Fibroblast of lung (primary cell): ENCODE measurements at regions not wholly inside any gene's neighbourhood (a gene's known extent, or its start where the extent isn't known, plus 50 kb on each side); places are given as distances from the start of the nearest gene placed in this dataset.

Source experiments
- DNase-seq, 2 donors: peaks; one replicate each; pipeline versions ENCODE4 v3.0.0 to v3.0.0-alpha.2; 2010; ENCODE audit warnings: low read depth in 2 of 2
- H2AFZ ChIP-seq: 2 replicates; pipeline ENCODE4 v1.5.1; 2012; ENCODE audit warnings: low read length, control low read depth, inconsistent platforms
- H3K27ac ChIP-seq: 2 replicates; pipeline ENCODE4 v1.5.1; 2011; ENCODE audit warnings: low read length, control low read depth; ENCODE audit not compliant: insufficient read depth
- H3K27me3 ChIP-seq: 2 replicates; pipeline ENCODE4 v1.5.1; 2011; ENCODE audit warnings: mild to moderate bottlenecking, low read length; ENCODE audit not compliant: control insufficient read depth, insufficient read depth
- H3K36me3 ChIP-seq: 2 replicates; pipeline ENCODE4 v1.5.1; 2011; ENCODE audit warnings: low read length; ENCODE audit not compliant: control insufficient read depth, insufficient read depth
- H3K4me1 ChIP-seq: 2 replicates; pipeline ENCODE4 v1.5.1; 2011; ENCODE audit warnings: low read length; ENCODE audit not compliant: control insufficient read depth, insufficient read depth; ENCODE audit errors: extremely low read depth
- H3K4me2 ChIP-seq: 2 replicates; pipeline ENCODE4 v1.5.1; 2011; ENCODE audit warnings: low read length, control low read depth; ENCODE audit not compliant: insufficient read depth; ENCODE audit errors: extremely low read depth
- H3K4me3 ChIP-seq, 4 experiments: fragments of 200-600 bp in 1 of 4; sonication (generic) in 1 of 4; replicated peaks in 1 of 4; 2 replicates each; pipeline ENCODE4 v1.5.1; 2011 to 2016; ENCODE audit warnings: low read length in 4 of 4, low read depth in 3 of 4, mild to moderate bottlenecking in 3 of 4, control low read depth in 2 of 4, inconsistent platforms in 1 of 4, mixed read lengths in 1 of 4; ENCODE audit not compliant: insufficient read depth in 1 of 4; ENCODE audit errors: control extremely low read depth in 1 of 4
- H3K79me2 ChIP-seq: 2 replicates; pipeline ENCODE4 v1.5.1; 2012; ENCODE audit warnings: mild to moderate bottlenecking, low read length, inconsistent platforms; ENCODE audit not compliant: control insufficient read depth, insufficient read depth
- H3K9ac ChIP-seq: 2 replicates; pipeline ENCODE4 v1.5.1; 2011; ENCODE audit warnings: mild to moderate bottlenecking, low read length, control low read depth; ENCODE audit not compliant: insufficient read depth
- H3K9me3 ChIP-seq: 2 replicates; pipeline ENCODE4 v1.5.1; 2012; ENCODE audit warnings: low read depth, low read length; ENCODE audit not compliant: control insufficient read depth, insufficient read depth
- H4K20me1 ChIP-seq: 2 replicates; pipeline ENCODE4 v1.5.1; 2011; ENCODE audit warnings: low read length; ENCODE audit not compliant: control insufficient read depth, insufficient read depth; ENCODE audit errors: extremely low read depth
- CTCF ChIP-seq, 2 donors: IDR thresholded peaks in 1 of 2; conservative IDR thresholded peaks in 1 of 2; 1 replicate in 1 of 2; 2 replicates in 1 of 2; pipeline ENCODE4 v1.5.1; 2011 to 2012; ENCODE audit warnings: low read length in 2 of 2, control low read depth in 1 of 2, inconsistent platforms in 1 of 2, low read depth in 1 of 2, mild to moderate bottlenecking in 1 of 2
- EZH2 ChIP-seq: IDR thresholded peaks from 2 replicates; pipeline ENCODE4 v1.5.1; 2012; ENCODE audit warnings: low read length, control low read depth, mild to moderate bottlenecking; ENCODE audit errors: missing control alignments

- Histone ChIP-seq H3K4me1 (no peaks in the 10 kb centered on the region), H3K9ac (no peak overlapping the region), H3K36me3 (no peaks in the 10 kb centered on the region), H3K27ac (no peak overlapping the region), H3K27me3 (no peaks in the 10 kb centered on the region), H4K20me1 (no peaks in the 10 kb centered on the region), H2AFZ (no peak overlapping the region), H3K4me3 (no peak overlapping the region), H3K4me2 (no peak overlapping the region), H3K79me2 (no peaks in the 10 kb centered on the region), H3K9me3 (no peaks in the 10 kb centered on the region)
- TF ChIP-seq EZH2 (no peak), CTCF (conservative IDR thresholded peaks at IDR 0.05 in 1 of 2, IDR thresholded peaks at IDR 0.05 in 1 of 2; ENCODE audit: low read depth in 1 of 2, low read length in 2 of 2) (no peak)
- DNase-seq = no peak
Measured at GRCh38 chr21:22892028-22892427, 1893.8 kb downstream of the NCAM2 start.

GRCh38 chr21:22892740-22893139 lies 1894.5 kb downstream of the NCAM2 start:
- no peak for DNase-seq
- Histone ChIP-seq H3K4me2 (no peak overlapping the region), H3K9ac (no peak overlapping the region), H3K27me3 (no peaks in the 10 kb centered on the region), H4K20me1 (no peaks in the 10 kb centered on the region), H3K36me3 (no peaks in the 10 kb centered on the region), H3K27ac (no peak overlapping the region), H3K4me1 (no peaks in the 10 kb centered on the region), H3K4me3 (no peak overlapping the region), H3K79me2 (no peaks in the 10 kb centered on the region), H3K9me3 (no peaks in the 10 kb centered on the region), H2AFZ (no peak overlapping the region)
- no peak for TF ChIP-seq CTCF (conservative IDR thresholded peaks at IDR 0.05 in 1 of 2, IDR thresholded peaks at IDR 0.05 in 1 of 2; ENCODE audit: low read depth in 1 of 2, low read length in 2 of 2)
- no peak for TF ChIP-seq EZH2

GRCh38 chr21:22898051-22898665 lies 1899.9 kb downstream of the NCAM2 start:
- no peaks in the 10 kb centered on the region for H3K4me1 ChIP-seq
- H3K36me3 ChIP-seq = no peaks in the 10 kb centered on the region
- no peaks in the 10 kb centered on the region for H3K79me2 ChIP-seq
- no peak overlapping the region for H3K4me3 ChIP-seq
- no peak overlapping the region for H3K9ac ChIP-seq
- H3K4me2 ChIP-seq = no peak overlapping the region
- no peaks in the 10 kb centered on the region for H3K27me3 ChIP-seq
- DNase-seq = no peak
- no peak overlapping the region for H3K27ac ChIP-seq
- no peaks in the 10 kb centered on the region for H4K20me1 ChIP-seq
- no peaks in the 10 kb centered on the region for H3K9me3 ChIP-seq
- TF ChIP-seq CTCF (conservative IDR thresholded peaks at IDR 0.05 in 1 of 2, IDR thresholded peaks at IDR 0.05 in 1 of 2; ENCODE audit: low read depth in 1 of 2, low read length in 2 of 2) = no peak
- TF ChIP-seq EZH2 = no peak
- H2AFZ ChIP-seq = no peak overlapping the region
